Psoas muscle (tissue), 7 donors: ENCODE measurements at regions not wholly inside any gene's neighbourhood (a gene's known extent, or its start where the extent isn't known, plus 50 kb on each side); places are given as distances from the start of the nearest gene placed in this dataset.

Experiments
- ATAC-seq, 4 donors: fragments of 200-7000 bp; cut with Tn5 transposase; one replicate each; pipeline ENCODE4 v1.9.1; 2020; ENCODE audit warnings: moderate library complexity in 3 of 4, mild to moderate bottlenecking in 2 of 4
- DNase-seq, 2 donors: peaks; one replicate each; pipeline ENCODE4 v3.0.0-alpha.2; 2020
- H3K27ac ChIP-seq: fragments of 200-600 bp; one replicate; pipeline ENCODE4 v1.8.0; 2022
- H3K27me3 ChIP-seq, 3 donors: fragments of 200-600 bp in 1 of 3; one replicate each; pipeline versions ENCODE4 v1.6.1 to v1.8.0; 2013 to 2022; ENCODE audit warnings: low read length in 2 of 3, mild to moderate bottlenecking in 2 of 3, moderate library complexity in 1 of 3; ENCODE audit not compliant: insufficient read depth in 3 of 3
- H3K36me3 ChIP-seq, 2 donors: fragments of 200-600 bp in 1 of 2; one replicate each; pipeline versions ENCODE4 v1.6.1 to v1.8.0; 2013 to 2022; ENCODE audit warnings: low read depth in 1 of 2, mild to moderate bottlenecking in 1 of 2, moderate library complexity in 1 of 2; ENCODE audit not compliant: insufficient read depth in 1 of 2
- H3K4me1 ChIP-seq: fragments of 200-600 bp; one replicate; pipeline ENCODE4 v1.8.0; 2022
- H3K4me3 ChIP-seq: fragments of 200-600 bp; one replicate; pipeline ENCODE4 v1.8.0; 2022; ENCODE audit warnings: mild to moderate bottlenecking
- H3K9me3 ChIP-seq: fragments of 200-600 bp; one replicate; pipeline ENCODE4 v1.8.0; 2022
- CTCF ChIP-seq: fragments of 200-600 bp; IDR thresholded peaks from one replicate; pipeline ENCODE4 v1.8.0; 2022; ENCODE audit warnings: antibody characterized with exemption
- WGBS, 3 donors: extraction: QIAGEN DNeasy Blood & Tissue Kit; methylation state at CpG; one replicate each; pipeline versions ENCODE4 v1.1.6 to v1.1.7; 2013; 5-methylcytosine and 5-hydroxymethylcytosine counted together
- intact Hi-C, 2 donors: fragments of 100-400 bp; cut with DNase I; formaldehyde crosslinking; loops; one replicate each; pipeline versions ENCODE4 v1.11.0 to v1.14.2; 2022
- donor health status: healthy with polysubstance abuse.
- donor health status: DM: no; HTN: no; CAD: no; lungs with moderate emphysema.
- donor health status: Bipolar disorder and iron deficiency.
- donor health status: healthy.
- donor health status: DM: yes; HTN: yes; CAD: no.
- donor health status: DM: no; HTN: no; CAD: no.
- donor health status: DM: yes; HTN: yes; CAD: no.

- DNase-seq = no peak
- intact Hi-C loops = loop anchor here in 1 of 2 donors (10.0 kb wide), 1 partner anchor 698 kb away; no protein-coding TSS in a partner anchor
- no peak for TF ChIP-seq CTCF
Measured at GRCh38 chr5:61652916-61653315, 320.9 kb downstream of the ZSWIM6 start.

GRCh38 chr5:61653807-61654580 lies 321.9 kb downstream of the ZSWIM6 start:
- H3K9me3 ChIP-seq = no peaks in the 10 kb centered on the region
- no peak for TF ChIP-seq CTCF
- intact Hi-C loops = loop anchor here in 1 of 2 donors (10.0 kb wide), 1 partner anchor 699 kb away; no protein-coding TSS in a partner anchor
- WGBS, 3 donors = 85 to 88% (median 86%) methylated on average over 7 of the region's 7 CpGs
- no peak overlapping the region for H3K4me3 ChIP-seq
- H3K36me3 ChIP-seq = no peaks in the 10 kb centered on the region
- no peak for ATAC-seq
- no peaks in the 10 kb centered on the region for H3K4me1 ChIP-seq
- no peaks in the 10 kb centered on the region for H3K27me3 ChIP-seq
- DNase-seq = no peak
- H3K27ac ChIP-seq = no peak overlapping the region

More at GRCh38 chr5:61652916-61653315, 320.9 kb downstream of the ZSWIM6 start:
- Histone ChIP-seq H3K36me3 (no peaks in the 10 kb centered on the region), H3K27ac (no peak overlapping the region), H3K4me1 (no peaks in the 10 kb centered on the region), H3K9me3 (no peaks in the 10 kb centered on the region), H3K4me3 (no peak overlapping the region), H3K27me3 (no peaks in the 10 kb centered on the region)
- no peak for ATAC-seq

- intact Hi-C loops = loop anchor here in 1 of 2 donors (5.0 to 10.0 kb wide), 3 partner anchors 323 to 700 kb away; partner anchors contain the start of genes SMIM15 and ZSWIM6
- no peak overlapping the region for H3K27ac ChIP-seq
- ATAC-seq (no peak), DNase-seq (no peak)
- H3K27me3 ChIP-seq = no peaks in the 10 kb centered on the region
- no peak overlapping the region for H3K4me3 ChIP-seq
- H3K36me3 ChIP-seq = no peaks in the 10 kb centered on the region
- 72 to 85% (median 82%) methylated on average over 2 of the region's 2 CpGs for WGBS, 3 donors
- no peaks in the 10 kb centered on the region for H3K9me3 ChIP-seq
- no peaks in the 10 kb centered on the region for H3K4me1 ChIP-seq
- TF ChIP-seq CTCF = no peak
Measured at GRCh38 chr5:61654876-61655275, 322.8 kb downstream of the ZSWIM6 start.

GRCh38 chr5:61657010-61657409 lies 325.0 kb downstream of the ZSWIM6 start:
- H3K4me1 ChIP-seq = no peaks in the 10 kb centered on the region
- no peaks in the 10 kb centered on the region for H3K27me3 ChIP-seq
- no peak overlapping the region for H3K4me3 ChIP-seq
- intact Hi-C loops = loop anchor here in 1 of 2 donors (5.0 to 10.0 kb wide), 3 partner anchors 325 to 702 kb away; partner anchors contain the start of genes SMIM15 and ZSWIM6
- 60 to 68% (median 63%) methylated on average over 7 of the region's 7 CpGs for WGBS, 3 donors
- no peak overlapping the region for H3K27ac ChIP-seq
- H3K36me3 ChIP-seq = no peaks in the 10 kb centered on the region
- no peak for DNase-seq
- no peak for TF ChIP-seq CTCF
- ATAC-seq = no peak
- H3K9me3 ChIP-seq = no peaks in the 10 kb centered on the region
